HG03432 (cell line): ENCODE measurements at regions not wholly inside any gene's neighbourhood (a gene's known extent, or its start where the extent isn't known, plus 50 kb on each side); places are given as distances from the start of the nearest gene placed in this dataset.
"Not testable (repeated sequence)": the region's sequence is repeated elsewhere in the genome, so short reads cannot be mapped to it uniquely, and the experiment has no call there.

Experiments used
- ATAC-seq: cut with Tn5 transposase; IDR thresholded peaks from one replicate; pipeline ENCODE4 v1.9.1; 2021; ENCODE audit warnings: mild to moderate bottlenecking, moderate library complexity; ENCODE audit not compliant: unreplicated experiment

DNA sequence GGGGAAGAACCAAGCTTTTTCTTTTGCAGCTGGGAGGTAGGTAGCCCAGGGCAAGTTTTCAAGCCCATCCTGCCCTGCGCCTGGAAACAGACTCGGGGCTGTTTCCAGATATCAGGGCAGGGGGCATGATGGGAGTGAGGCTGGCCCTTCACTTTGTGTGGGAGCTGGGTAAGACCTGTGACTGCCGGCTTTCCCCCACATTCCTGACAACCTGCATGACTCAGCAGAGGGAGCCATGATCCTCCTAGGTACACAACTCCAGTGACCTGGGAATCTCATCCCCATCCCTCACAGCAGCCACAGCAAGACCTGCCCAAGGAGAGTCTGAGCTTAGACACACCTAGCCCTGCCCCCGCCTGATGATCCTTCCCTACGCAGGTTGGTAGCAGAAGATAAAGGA is 280.8 kb downstream of the SOX4 start:
- ATAC-seq, result no peak

DNA sequence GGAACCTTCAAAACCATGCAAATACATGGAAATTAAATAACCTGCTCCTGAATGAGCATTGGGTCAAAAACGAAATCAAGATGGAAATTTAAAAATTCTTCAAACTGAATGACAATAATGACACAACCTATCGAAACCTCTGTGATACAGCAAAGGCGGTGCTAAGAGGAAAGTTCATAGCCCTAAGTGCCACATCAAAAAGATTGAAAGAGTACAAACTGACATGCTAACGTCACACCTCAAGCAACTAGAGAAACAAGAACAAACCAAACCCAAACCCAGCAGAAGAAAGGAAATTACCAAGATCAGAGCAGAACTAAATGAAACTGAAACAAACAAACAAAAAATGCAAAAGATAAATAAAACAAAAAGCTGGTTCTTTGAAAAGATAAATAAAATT is 283.5 kb downstream of the SOX4 start:
- ATAC-seq, result not testable (repeated sequence)

GRCh38 chr6:21880249-21880648 is 286.7 kb downstream of the SOX4 start:
- not testable (repeated sequence) for ATAC-seq

DNA sequence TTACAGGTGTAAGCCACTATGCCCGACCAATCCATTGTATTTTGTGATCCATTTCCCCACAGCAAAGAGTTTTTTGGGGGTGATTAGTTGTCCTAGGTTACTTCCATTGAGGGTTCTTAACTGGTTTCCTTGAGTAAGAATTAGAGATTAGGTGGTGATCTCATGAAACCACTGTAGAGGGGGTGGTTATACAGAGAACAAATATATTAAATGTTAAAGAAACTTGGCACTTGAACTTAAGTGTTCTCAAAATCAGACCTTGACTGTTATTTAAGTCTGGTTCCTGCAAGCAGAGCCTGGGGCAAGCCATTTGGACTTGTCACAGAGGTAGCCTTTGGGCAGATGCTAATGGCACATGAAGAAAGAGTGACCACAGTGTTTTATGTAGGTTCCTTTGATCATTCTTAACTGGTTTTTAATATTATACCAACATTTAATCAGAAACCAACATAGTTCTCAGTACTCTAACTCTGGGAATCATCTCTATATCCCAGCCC is 288.5 kb downstream of the SOX4 start:
- no peak for ATAC-seq

DNA sequence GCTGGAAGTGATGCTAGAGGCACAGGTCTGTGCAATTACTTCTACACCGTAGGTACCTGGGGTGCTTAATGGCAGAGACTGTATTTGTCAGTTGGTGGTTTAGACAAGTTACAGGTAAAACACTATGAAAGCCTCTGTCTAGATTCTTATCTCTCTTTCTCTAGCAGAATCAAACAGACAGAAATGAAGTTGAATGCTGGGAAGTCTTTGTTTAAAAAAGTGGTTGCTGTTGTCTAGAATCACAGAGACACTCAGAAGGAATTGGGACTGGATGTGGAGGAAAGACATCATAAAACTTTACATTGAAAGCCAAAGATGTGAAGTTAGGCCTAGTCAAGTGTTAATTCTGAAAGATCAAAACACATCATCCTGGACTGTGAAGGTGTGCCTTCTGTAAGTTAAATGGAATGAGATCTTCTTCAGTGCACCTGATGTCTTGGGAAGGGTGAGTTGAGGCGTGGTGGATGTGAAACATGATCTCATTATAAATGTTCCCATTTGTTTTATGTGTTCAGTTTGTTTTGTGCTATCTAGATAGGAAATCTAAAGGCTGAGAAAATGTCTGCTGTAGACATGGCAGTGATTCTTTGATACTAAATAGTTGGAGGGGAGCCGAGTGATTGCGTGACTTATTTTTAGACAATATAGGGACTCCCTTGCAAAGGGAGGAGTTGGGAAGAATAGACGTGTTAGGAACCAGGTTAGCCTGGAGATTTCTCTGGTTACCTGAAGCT is 290.2 kb downstream of the SOX4 start:
- ATAC-seq, result no peak

DNA sequence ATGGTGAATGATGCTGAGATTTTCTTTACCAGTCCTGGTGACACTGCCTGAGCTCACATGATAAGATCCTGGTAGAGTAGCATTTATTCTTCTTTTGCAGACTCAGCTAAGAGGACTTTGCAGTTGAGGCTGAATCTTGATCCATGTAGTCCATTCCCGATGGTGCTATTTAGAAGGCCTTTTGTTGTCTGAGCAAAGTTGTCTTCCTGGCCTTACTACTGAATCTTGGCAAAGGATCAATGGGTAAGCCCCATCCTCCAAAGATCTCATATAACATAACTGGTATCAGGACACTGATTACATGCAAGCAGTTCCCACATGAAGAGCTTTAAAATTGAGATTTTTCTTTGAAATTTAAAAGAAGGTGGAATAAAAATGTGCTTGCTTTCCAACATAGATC is 291.6 kb downstream of the SOX4 start:
- ATAC-seq, result no peak

DNA sequence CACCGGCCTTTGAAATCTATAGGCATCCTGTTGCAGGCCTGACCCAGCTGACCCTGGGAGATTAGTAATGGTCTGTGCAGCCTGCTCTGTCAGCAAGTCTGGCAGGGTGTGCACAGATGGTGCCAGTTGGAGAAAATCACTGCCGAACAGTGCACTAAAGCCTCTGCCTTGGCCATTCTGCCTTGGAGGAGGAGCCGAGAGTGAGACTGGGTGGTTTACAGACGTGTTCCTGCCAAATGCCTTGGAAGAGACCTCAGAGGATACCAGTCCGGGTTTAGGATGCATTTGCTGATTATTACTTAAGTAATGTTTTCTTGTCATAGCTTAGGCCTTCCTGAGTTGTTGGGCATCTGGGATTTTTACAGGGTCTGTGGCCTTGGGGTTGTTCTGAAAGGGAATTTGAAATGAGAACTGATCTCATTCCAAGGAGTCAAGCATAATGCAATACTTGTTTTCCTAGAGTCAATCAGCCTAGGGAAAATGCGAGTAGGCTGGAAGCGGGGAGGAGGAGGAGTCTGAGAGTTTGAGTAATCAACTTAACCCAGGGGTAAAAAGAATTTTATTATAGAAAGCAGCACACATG is 292.1 kb downstream of the SOX4 start:
- ATAC-seq, result no peak

- no peak for ATAC-seq
These were observed 293.1 kb downstream of the SOX4 start for GRCh38 chr6:21886542-21887151.

- ATAC-seq, result no peak
These were observed 294.0 kb downstream of the SOX4 start for GRCh38 chr6:21887231-21888185.

- no peak for ATAC-seq
These were observed 297.5 kb downstream of the SOX4 start for GRCh38 chr6:21891080-21891479.

- no peak for ATAC-seq
These were observed 300.2 kb downstream of the SOX4 start for GRCh38 chr6:21893793-21894192.

- ATAC-seq, result no peak
These were observed 302.0 kb downstream of the SOX4 start for GRCh38 chr6:21895555-21895954.

DNA sequence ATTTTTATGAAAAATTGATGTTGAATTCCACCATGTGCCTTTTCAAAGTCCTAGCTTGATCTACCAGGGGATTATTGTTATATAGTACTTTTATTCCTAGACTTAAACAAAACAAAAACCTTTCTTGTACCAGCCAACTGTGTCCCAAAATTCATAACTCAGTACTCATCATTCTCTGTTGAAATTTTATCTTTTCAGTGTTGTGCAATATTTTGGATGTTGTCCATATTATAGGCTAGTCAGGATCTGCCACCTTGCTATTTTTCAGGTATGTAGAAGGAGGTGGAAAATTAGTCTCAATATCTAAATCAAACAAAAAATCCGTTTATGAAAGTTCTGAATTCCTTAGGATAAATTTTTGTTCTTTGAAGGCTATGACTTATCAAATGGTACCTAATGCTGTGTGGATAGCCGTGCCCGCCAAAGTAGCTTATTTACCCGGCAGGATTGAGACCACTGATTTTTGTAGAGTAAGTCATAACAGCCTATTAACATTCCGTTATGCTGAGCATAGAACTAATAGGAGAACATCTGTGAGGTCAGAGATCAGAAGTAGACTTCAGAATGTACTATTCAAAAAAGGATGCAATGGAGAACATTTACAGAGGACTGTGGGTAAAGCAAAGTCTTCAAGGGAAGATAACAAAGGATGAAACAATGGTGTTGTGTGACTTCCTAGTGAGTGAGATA is 304.7 kb downstream of the SOX4 start:
- ATAC-seq, result no peak

DNA sequence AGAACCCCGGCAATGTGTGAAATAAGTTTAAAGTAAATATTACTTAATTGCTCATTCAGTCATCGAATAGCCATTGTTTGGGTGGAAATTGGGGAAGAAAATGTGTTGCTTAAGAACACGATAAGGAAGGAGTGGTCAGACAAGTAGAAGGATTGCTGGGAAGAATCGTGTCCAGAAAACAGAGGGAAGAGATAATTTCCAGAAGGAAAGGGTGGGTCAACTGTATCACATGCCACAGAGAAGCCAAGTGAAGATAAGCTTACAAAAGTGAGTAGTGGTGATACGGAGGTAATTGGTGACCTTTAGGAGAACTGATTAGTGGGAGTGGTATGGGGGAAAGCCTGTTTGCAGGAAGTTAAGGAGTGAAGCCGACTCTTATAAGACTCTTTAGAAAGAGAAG is 306.2 kb downstream of the SOX4 start:
- ATAC-seq, result no peak

- ATAC-seq, result no peak
These were observed 307.2 kb downstream of the SOX4 start for GRCh38 chr6:21900730-21901129.

GRCh38 chr6:21902628-21903169 is 309.1 kb downstream of the SOX4 start:
- no peak for ATAC-seq

DNA sequence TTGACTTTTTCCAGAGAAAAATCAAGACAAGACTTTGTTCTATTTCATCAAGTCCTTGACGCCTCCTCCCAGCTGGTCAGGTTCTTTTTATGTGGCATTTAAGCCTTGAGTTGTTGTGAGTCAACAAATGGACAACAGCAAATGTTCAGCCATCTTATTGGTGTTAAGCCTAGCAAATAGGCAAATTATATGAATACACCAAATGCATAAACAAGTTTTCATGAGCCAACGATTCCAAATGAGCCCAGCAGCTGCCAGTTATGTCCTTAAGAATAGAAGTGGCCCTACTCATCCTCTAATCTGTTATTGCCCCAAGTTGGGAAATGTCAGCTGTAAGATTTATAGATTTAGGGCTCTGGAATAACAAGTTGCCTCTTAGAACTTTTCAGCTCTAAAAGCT is 312.0 kb downstream of the SOX4 start:
- no peak for ATAC-seq

- no peak for ATAC-seq
These were observed 313.3 kb downstream of the SOX4 start for GRCh38 chr6:21906826-21907225.

- ATAC-seq, result no peak
These were observed 313.7 kb downstream of the SOX4 start for GRCh38 chr6:21907291-21907690.

GRCh38 chr6:21908161-21908848 is 314.8 kb downstream of the SOX4 start:
- ATAC-seq, result no peak
